ENCODE measurements at regions not wholly inside any gene's neighbourhood (a gene's known extent, or its start where the extent isn't known, plus 50 kb on each side); places are given as distances from the start of the nearest gene placed in this dataset.
"Not testable (repeated sequence)": the region's sequence is repeated elsewhere in the genome, so short reads cannot be mapped to it uniquely, and the experiment has no call there.

DNA sequence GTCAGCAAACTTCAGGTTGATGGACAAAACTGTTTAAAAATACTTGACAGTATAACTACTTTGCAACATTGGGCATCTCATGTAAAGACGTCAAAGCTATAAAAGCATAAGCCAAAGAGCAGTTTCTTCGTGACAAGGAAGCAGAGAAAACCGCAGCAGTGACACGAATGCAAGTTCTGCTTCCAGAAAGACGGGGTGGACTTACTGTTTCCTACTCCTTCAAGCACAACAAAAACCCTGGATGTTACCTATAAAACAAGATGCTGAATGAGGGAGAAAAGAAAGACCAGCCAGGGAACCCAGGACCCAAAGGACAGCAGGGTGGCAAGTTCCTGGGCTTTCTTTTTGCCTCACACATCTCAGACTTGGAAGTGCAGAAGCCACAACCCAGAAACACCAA is 98.0 kb downstream of the DLL1 start:
- no peak for DNase-seq

DNA sequence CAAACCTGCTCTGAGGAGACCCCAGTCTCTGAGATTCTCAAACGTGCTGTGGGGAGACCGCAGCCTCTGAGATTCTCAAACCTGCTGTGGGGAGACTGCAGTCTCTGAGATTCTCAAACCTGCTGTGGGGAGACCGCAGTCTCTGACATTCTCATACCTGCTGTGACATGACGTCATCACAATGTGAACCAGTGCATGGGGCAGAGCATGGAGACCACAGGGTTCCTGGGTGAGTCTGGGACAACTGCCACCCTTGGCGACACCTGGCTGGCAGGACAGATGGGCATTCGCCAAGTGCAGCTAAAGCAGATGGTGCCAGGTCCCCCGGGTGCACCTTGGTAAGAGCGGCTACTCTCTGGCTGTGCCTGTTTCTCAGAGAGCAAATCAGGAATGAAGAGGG is 98.8 kb downstream of the DLL1 start:
- not testable (repeated sequence) for DNase-seq

DNA sequence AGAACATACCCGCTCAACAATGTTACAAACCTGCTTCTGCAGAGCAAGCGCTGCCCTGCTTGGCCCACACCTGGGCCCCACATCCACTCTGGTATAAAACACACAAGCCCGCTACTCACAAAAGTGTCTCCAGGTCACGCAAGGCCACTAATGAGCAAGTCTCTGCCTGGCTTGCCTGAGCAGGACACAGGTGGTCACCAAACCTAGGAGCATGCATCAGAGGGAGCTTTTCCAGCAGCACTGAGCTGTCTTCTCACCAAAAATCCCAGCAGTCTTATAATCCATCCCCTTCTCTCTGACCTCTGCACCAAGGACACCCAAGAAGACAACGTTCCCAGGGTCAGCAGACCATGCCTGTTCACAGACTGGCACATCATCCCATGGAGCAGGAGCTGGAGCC is 100.8 kb downstream of the DLL1 start:
- DNase-seq, result no peak

DNA sequence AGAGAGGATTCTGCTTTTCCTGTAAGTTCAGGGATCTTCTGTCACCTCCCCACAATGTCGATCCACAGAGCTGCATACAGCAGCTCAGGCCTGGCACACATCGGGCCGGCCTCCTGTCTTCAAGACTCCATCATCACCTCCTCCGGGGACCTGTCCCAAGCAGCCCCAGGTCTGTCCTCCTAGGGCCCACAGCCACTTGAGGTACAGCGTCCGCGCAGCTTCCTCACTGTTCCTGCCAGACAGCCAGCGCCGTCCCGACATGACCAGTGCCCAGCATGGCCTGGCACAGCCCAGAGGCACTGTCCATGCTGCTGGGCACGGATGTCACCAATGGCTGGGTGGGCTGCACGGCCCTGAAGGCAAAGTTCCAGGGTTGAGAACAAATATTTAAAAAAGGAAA is 101.6 kb downstream of the DLL1 start:
- no peak for DNase-seq

DNA sequence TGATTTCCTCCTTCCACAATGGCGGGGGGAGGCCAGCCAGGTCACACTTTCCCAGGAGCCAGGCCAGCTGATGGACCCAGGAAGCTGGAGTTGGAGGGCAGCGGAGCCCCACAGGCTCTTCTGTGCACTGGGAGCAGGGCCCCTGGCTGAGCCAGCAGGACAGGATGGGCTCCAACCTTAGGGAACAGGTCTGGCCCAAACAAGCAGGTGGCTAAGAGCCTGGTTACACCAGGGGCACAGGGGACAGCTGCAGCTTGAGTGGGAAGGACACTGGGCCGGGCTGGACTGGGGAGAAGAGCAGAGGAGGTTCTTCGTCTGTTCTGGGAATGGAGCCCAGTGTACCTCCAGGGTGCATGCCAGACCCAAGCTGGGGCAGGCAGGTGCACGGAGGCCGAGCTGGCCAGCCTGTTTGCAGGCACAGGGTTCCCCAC is 102.3 kb downstream of the DLL1 start:
- no peak for DNase-seq

DNA sequence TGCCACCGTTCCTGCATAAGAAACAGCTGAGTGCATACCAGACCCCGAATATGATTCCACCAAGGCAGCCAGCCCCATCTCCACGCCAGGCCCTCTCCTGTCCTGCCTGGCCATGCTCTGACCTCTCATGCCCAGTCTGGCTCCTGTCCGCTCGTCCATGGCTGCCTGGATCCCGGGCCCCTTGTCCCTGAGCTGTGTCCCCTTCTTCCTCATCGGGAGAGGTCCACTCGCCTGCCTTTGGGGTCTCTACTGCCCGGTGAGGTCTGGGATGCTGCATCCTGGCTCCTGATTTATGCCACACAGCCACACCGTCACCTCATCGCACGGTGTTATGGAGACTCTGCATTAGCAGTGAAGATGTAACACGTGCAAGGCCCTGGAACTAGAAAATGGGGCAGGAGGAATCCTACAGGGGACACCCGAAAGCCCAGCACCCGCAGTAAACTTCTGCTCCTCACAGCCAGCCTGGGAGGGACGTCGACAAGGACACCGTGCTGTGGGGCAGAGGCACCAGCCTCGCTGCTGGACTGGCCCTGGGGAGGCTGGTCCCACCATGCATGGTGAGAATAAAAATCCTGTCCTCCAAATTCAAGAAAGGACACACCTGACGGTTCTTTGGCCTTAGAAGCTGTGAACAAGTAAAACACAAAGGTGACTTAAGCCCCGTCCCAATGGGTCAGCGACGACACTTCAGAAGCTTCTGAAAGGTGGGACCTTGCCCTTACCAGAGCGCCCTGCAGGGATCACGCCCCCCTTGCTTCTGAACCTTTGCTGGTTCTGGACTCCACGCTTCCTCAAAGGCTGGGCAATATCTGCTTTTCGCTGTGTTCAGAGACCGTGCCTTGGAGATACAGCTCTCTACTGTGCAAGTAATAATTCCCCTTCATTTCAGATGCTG is 103.0 kb downstream of the DLL1 start:
- no peak for DNase-seq

DNA sequence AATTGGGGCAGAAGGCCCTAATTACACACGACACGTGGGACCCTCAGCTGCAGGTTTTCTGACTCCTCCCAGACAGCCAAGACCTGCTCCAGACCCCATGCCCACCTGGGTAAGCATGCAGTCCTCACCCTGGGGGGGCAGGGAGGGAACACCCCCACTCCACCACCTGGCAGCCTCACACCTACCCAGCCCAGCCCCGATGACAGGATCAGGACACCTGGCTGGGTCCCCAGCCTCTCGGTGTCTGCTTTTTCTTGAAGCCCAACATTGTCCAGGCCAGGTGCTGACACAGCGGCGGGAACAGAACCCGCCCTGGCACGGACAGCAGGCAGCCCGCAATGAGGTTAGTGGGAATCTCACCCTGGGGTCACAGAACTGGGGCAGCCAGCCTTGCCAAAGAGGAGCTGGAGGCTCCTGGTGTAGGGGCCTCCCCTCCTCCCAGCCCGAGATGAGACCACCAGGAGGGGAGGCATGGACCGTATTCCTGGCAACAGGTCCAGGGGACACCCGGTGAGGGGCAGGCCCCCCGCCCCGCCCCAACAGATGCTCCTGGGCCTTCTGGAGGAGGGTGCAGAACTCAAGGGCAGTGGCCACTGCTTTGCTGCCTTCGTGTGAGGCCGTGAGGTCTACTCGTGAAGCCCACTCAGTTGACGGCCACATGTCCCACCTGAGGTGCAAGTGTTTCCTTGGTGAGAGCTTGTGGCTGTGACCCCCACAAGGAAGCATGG is 103.8 kb downstream of the DLL1 start:
- DNase-seq, result no peak

DNA sequence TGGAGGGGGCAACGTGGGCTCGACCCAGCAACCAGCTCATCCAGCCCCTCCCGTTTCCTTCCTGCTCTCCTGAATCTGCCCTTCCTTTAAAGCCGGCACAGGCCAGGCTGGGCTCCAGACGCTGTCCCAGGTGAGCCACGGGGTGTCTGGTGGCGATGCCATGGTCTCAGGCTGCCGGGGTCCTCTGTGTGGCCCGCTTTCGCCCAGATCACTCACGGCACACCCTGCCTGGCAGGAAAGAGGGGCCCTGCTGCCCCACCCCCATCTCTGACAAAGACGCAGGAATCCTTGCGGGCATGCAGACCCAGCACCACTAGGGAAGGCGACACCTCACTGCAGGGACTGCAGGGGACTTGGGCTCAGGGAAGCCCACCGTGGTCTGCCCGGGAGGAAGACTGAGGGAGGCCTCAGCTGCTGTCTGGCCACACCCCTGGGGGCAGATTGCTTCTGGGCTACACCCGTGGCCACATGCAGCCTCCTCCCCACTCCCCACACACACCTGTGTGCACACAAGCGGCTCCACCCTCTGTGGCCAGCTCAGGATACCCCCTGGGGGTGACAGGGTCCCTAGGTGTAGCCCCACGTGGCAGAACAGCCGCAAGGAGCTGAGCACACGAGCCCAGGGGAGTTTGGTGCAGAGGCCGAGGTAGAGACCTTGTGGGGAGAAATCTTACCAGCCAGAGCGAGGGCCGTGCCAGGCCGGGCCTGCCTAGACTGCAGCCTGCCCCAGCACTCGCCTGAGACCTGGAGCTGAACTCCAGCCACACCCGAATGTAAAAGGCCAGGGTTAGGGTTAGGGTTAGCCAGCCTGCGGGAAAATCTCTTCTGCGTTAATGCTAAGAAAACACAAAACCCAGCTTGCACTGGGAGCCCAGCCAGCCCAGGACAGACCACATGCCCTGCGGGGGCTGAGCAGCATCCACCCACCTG is 104.6 kb downstream of the DLL1 start:
- DNase-seq, result no peak

DNA sequence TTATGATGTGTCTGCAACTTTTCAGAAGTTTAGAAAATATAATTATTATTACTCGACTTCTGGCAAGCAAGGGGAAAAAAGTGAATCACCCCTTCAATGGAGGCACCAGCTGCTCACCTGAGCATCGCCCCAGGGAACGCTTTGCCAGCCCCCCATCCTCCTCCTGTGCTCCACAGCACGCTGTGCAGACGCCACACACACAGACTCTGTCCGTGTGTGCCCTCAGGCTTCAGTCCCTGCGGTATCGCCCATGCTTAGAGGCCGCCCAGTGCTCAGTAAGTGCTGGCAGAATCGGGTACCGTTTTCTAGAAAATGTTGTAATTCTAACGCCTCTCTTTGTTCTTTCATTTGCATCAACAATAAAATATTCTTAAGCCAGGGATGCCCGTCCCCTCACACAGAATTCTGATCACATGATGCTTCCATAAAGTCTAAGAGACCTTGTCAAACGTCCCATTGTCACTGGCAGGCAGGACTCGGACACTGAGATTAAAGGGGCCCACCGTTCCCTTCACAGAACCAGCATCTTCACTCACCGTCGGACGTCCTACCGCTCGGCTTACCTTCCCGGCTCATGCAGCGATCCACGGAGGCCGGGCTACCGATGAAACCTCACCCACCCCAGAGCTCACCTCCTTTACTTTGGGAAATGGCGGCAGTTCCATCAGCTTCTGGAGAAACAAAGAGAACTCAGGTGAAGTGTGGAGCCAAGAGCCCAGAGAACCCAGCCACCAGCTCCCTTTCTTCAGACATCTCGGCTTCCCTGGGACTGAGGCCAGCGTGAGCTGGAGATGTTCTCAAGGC is 105.5 kb downstream of the DLL1 start:
- DNase-seq, result no peak

DNA sequence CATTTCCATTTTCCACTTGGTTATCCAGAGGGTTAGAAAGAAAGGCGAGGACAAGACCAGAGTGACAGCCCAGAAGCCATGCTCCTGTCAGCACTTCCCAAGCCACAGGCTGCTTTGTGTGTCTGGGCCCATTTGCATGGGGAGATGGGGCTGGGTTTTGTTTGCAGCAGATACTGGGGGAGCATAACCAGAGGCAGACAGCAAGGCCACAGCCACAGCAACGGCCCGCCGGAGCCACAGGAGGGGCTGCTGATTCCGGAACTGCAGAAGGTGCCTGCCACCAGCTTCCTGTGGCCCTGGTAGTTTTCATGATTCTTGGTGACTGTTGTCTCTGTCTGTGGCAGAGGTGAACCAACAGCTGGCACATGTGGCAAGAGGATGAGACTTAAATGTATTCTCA is 106.6 kb downstream of the DLL1 start:
- no peak for DNase-seq

DNA sequence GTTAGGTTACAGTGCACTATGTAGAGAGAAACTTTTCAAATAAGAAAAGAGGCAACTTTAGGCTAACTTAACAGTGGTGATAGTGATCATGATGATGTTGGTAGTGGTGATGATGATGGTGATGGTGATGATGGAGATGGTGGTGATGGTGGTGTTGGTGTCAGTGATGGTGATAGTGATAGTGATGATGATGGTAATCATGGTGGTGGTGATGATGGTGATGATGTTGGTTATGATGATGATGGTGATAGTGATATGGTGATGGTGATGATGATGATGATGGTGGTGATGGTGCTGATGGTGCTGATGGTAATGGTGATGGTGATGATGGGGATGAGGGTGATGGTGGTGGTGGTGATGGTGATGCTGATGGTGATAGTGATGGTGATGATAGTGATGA is 107.4 kb downstream of the DLL1 start:
- DNase-seq, result no peak

DNA sequence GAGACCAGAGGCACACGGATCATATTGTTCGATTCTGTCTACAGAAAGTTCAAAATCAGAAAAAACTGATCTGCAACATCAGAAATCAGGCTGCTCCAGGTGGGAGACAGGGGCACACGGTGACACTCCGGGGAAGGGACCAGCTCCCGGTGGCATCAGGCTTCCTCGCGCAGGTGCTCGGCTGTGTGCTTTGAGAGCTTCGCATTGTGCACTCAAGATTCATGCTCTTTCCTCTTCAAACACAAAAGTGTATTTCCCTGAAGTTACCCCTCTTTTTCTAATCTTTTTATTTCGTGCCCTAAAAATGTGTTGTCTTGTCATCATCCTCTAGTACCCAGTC is 108.1 kb downstream of the DLL1 start:
- DNase-seq, result no peak

DNA sequence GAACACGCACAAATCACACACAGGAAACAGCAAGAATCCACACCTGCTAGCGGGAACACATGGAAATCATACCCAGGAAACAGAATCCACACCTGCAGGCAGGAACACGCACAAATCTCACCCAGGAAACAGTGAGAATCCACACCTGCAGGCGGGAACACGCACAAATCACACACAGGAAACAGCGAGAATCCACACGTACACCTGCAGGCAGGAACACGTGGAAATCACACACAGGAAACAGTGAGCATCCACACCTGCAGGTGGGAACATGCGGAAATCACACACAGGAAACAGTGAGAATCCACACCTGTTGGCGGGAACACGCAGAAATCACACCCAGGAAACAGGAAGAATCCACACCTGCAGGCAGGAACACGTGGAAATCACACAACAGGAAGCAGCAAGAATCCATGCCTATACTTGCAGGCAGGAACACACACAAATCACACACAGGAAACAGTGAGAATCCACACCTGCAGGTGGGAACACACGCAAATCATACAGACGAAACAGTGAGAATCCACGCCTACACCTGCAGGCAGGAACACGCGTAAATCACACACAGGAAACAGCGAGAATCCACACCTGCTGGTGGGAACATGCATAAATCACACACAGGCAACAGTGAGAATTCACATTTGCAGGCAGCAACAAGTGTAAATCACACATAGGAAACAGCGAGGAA is 108.6 kb downstream of the DLL1 start:
- no peak for DNase-seq

DNA sequence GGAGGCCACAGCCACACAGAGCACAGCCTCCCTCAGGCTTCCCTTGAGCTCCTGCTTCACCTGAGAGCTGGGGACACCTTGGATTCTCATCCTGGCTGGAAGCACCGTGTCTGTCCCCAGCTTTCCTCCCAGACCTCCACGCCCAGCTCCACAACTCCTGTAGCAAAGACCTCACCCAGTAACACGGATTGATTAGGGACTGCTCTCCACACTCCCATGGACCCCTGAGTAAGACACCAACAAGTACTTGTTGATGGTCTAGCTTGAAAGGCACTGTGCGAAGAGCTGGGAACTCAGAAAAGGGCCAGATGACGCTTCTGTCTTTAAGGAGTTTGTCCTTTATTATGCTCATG is 109.6 kb downstream of the DLL1 start:
- no peak for DNase-seq

DNA sequence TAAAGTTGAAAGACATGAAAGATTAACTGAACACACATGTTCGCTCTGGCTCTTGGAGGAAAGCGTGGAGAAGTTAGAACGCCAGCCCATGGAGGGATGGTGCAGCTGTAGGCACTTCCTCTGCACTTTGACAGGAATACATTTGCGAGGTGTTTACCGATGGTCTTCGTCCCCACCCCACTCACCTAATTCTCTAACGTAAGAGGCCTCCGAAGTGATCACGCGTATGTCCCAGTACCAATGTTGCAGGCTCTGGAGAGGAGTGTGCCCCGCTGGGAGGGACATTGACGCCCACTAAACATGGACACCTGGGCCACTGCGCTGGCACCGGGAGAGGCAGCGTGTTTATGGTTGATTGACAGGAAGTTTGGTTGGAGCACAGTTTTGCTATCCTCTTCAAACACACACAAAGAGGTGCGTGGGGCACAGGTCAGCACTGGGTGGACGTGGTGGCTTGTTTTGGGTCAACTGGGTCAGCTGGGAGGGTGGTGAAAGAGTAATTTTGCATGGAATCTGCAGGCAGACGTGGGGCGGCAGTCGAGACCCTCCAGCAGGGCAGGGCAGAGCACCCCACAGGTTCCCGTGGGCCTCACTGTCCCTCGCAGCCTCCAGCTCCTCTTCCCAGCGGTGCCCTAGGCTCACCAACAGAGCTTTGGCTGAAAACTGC is 110.1 kb downstream of the DLL1 start:
- DNase-seq, result no peak

DNA sequence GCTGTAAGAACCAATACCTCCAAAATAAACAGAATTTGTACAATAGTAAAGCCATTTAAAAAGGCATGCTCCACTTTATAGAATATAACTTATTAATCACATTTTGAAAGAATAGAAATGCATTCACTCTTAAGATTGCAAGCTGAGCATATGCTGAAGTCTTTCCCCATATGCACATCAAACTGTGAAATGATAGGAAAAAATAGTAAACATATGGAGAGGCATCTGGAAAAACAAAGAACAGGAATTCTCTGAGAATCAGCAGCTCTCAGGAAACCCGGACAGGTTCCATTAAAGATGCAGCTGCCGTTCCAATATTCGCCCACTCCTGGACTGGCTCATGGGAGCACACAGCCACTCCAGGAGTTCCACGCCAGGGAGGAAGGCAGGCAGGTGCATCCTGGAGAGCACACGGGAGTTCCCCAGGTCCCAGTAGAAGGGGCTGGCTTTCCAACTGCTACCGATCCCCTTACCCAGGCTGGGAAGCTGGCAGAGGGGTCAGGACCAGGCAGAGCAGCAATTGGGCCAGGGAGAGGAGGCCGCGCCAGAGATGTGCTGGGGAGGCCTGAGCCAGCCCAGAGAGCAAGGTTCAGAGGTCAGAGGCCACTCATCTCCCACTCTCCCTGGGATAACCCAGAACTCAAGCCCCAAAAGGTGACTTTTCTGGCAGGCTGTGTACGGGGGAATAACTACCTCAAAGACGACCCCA is 111.1 kb downstream of the DLL1 start:
- DNase-seq, result no peak

DNA sequence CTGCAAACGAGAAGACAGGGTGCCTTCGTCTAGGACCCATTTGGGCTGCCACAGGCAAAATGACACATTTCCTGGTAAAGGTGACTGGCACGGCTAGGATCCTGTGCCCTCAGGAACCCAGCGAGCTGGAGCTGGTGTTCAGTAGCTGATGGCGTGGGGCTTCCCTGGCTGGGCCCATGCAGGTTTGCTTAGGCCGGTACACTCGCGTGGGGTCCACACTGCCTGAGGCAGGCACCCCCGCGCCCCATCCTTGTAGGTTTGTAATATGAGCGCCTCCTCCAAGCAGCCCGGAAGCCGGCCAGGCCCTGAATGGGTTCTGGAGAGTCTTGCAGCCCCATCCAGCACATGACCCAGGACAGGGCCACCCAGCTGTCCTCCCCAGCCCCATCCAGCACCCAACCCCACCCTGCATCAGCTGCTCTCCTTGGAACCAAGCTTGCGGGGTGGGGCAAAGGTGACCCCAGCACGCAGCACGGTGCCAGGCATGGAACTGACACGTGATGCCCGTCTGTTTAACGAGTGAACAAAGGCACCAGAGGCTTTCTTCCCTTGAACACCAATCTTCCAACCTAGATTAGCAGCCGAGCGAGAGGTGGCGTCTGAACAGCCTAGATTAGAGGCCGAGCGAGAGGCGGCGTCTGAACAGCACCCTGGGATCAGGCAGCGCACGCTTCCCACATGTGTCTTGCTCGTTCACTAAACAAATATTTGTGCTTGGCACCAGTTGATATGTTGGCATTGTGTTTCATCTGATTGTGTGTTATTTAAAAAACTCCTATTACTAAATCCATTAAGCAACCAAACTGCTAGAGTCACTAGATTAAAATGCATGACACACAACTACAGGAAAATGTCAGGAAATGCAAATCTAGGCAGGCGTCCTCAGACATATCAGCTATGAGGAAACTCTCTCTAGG is 112.1 kb downstream of the DLL1 start:
- DNase-seq, result no peak

DNA sequence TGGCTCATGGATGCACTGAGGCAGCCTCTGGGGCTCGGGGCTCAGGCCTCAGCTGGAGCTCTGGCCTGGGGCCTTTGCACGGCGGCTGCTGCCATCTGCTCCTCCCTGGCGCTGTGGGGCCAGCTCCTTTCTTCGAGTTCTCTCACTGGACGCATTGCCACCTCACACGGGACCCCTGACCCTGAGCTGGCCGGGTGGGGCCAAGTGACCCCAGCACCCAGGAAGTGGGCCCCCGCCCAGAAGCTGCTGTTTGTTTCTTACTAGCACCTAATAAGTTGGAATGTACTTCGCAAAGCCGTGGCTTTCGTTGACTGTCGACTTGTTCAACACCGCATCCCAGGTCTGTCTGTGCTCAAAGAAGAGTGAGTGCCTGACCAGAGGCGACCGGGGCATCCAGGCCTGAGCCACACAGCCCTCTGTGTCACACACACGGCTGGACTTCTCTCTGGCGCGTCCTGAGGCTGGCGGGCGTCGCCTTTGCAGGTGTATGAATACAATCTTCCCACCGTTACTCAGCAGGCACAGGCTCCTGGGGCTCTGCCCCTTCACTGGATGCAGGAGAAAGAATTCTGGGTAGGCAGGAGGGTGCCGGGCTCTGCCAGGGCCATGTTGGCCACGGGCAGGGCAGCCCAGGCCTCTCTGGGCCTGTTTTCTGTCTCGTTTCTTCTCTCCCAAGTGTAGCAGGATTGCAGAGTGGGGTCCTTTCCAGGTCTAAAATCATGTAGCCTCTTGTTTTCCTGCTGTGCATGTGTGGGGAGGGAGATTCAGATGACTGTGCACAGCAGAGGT is 112.9 kb downstream of the DLL1 start:
- no peak for DNase-seq
